HFF-Myc (cell line): ENCODE measurements at regions not wholly inside any gene's neighbourhood (a gene's known extent, or its start where the extent isn't known, plus 50 kb on each side); places are given as distances from the start of the nearest gene placed in this dataset.

Experiments
- DNase-seq: peaks from one replicate; pipeline ENCODE4 v3.0.0-alpha.2; 2011; ENCODE audit warnings: low read depth; ENCODE audit errors: extremely low read depth
- H3K4me3 ChIP-seq: replicated peaks from 2 replicates; pipeline ENCODE4 v1.5.1; 2011; ENCODE audit warnings: low read depth, mild to moderate bottlenecking, control low read depth, low read length
- CTCF ChIP-seq: IDR thresholded peaks from 2 replicates; pipeline ENCODE4 v1.5.1; 2012; ENCODE audit warnings: mild to moderate bottlenecking, low read depth, low read length, control low read depth; ENCODE audit errors: missing control alignments

GRCh38 chr6:23448281-23448680, 677.7 kb upstream of the NRSN1 start:
- TF ChIP-seq CTCF: no peak

GRCh38 chr6:23454080-23454976, 671.7 kb upstream of the NRSN1 start:
- TF ChIP-seq CTCF: no peak
- peak; percentile 19 for DNase-seq
- H3K4me3 ChIP-seq: no peak overlapping the region

More at GRCh38 chr6:23448281-23448680, 677.7 kb upstream of the NRSN1 start:
- H3K4me3 ChIP-seq: no peak overlapping the region
- no peak for DNase-seq

GRCh38 chr6:23455754-23456153, 670.3 kb upstream of the NRSN1 start:
- no peak overlapping the region for H3K4me3 ChIP-seq
- no peak for DNase-seq
- no peak for TF ChIP-seq CTCF

- no peak overlapping the region for H3K4me3 ChIP-seq
- no peak for DNase-seq
- TF ChIP-seq CTCF: no peak
Observed at GRCh38 chr6:23456396-23456795, 669.6 kb upstream of the NRSN1 start.

GRCh38 chr6:23457321-23457720, 668.7 kb upstream of the NRSN1 start:
- H3K4me3 ChIP-seq: no peak overlapping the region
- TF ChIP-seq CTCF: no peak
- DNase-seq: no peak

GRCh38 chr6:23465912-23466311, 660.1 kb upstream of the NRSN1 start:
- DNase-seq: no peak
- H3K4me3 ChIP-seq: no peak overlapping the region
- no peak for TF ChIP-seq CTCF

GRCh38 chr6:23477586-23477985, 648.4 kb upstream of the NRSN1 start:
- no peak overlapping the region for H3K4me3 ChIP-seq
- TF ChIP-seq CTCF: no peak
- no peak for DNase-seq
